Osteocyte (in vitro differentiated cells): ENCODE measurements at regions not wholly inside any gene's neighbourhood (a gene's known extent, or its start where the extent isn't known, plus 50 kb on each side); places are given as distances from the start of the nearest gene placed in this dataset.

ENCODE experiments used
- DNase-seq: peaks from one replicate; pipeline ENCODE4 v3.0.0; 2021; ENCODE audit warnings: mixed read lengths; ENCODE audit not compliant: unreplicated experiment; ENCODE audit errors: extremely low spot score
- H3K27ac Mint-ChIP-seq: one replicate; pipeline ENCODE4 v1.8.0; 2021; ENCODE audit warnings: mild to moderate bottlenecking, mixed read lengths; ENCODE audit not compliant: unreplicated experiment
- H3K27me3 Mint-ChIP-seq: one replicate; pipeline ENCODE4 v1.8.0; 2021; ENCODE audit warnings: mixed read lengths; ENCODE audit not compliant: unreplicated experiment
- H3K36me3 Mint-ChIP-seq: one replicate; pipeline ENCODE4 v1.8.0; 2021; ENCODE audit warnings: mixed read lengths; ENCODE audit not compliant: unreplicated experiment
- H3K4me1 Mint-ChIP-seq: one replicate; pipeline ENCODE4 v1.8.0; 2021; ENCODE audit warnings: mixed read lengths; ENCODE audit not compliant: unreplicated experiment
- H3K4me3 Mint-ChIP-seq: one replicate; pipeline ENCODE4 v1.8.0; 2021; ENCODE audit warnings: mild to moderate bottlenecking, moderate library complexity, mixed read lengths; ENCODE audit not compliant: unreplicated experiment
- H3K9me3 Mint-ChIP-seq: one replicate; pipeline ENCODE4 v1.8.0; 2021; ENCODE audit warnings: mixed read lengths; ENCODE audit not compliant: unreplicated experiment
- TF ChIP-seq, protein P1 (sequence below): fragments of 200-600 bp; sonication (generic); IDR thresholded peaks from 2 replicates; pipeline ENCODE4 v1.5.0; 2021; ENCODE audit warnings: antibody characterized with exemption, mild to moderate bottlenecking, moderate library complexity

DNA sequence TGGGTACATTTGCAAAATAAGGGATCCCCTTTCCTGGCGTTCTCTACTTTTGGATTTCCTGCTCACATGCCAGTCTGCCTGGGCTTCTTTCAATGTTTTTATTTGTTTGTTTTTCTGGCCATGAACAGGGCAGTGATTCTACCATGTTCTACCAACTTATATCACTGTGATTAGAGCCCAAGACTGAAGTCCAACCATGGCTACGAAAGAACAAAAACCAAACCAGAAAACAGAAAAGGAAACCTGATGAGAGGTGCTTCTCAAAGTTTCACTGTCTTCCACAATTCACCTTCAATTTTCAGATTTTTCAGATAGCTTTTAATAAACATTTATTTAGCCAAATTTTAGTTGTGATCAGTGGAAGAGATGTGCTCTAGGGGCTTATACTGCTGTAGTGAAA, 187.6 kb upstream of the TACR3 start:
- Mint-ChIP-seq H3K4me1 (no peaks in the 10 kb centered on the region), H3K4me3 (no peak overlapping the region), H3K36me3 (no peaks in the 10 kb centered on the region), H3K27ac (no peak overlapping the region), H3K9me3 (no peaks in the 10 kb centered on the region), H3K27me3 (no peaks in the 10 kb centered on the region)
- no peak for DNase-seq
- TF ChIP-seq, protein P1, sequence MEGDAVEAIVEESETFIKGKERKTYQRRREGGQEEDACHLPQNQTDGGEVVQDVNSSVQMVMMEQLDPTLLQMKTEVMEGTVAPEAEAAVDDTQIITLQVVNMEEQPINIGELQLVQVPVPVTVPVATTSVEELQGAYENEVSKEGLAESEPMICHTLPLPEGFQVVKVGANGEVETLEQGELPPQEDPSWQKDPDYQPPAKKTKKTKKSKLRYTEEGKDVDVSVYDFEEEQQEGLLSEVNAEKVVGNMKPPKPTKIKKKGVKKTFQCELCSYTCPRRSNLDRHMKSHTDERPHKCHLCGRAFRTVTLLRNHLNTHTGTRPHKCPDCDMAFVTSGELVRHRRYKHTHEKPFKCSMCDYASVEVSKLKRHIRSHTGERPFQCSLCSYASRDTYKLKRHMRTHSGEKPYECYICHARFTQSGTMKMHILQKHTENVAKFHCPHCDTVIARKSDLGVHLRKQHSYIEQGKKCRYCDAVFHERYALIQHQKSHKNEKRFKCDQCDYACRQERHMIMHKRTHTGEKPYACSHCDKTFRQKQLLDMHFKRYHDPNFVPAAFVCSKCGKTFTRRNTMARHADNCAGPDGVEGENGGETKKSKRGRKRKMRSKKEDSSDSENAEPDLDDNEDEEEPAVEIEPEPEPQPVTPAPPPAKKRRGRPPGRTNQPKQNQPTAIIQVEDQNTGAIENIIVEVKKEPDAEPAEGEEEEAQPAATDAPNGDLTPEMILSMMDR, result no peak

DNA sequence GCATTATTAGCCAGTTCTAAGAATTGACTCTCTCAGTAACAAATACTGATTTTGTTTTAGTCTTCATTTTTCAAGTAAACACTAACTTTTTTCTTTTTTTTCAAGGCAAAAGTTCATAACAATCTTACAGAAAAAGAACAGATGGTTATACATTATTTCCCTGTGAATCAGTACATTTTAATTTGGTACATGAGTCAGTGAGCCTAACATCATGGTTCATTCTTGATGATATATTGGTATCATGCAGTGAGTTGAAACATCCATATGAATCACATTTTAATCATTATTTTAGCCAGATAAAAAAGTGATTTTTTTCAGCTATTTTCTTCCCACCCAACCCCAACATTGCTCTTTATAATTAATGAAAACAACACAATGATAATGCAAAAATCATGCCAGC, 184.3 kb upstream of the TACR3 start:
- TF ChIP-seq, protein P1, result no peak
- Mint-ChIP-seq H3K36me3 (no peaks in the 10 kb centered on the region), H3K9me3 (peaks cover 9% of the 10 kb centered on the region), H3K27ac (no peak overlapping the region), H3K27me3 (no peaks in the 10 kb centered on the region), H3K4me1 (no peaks in the 10 kb centered on the region), H3K4me3 (no peak overlapping the region)
- DNase-seq, result no peak

DNA sequence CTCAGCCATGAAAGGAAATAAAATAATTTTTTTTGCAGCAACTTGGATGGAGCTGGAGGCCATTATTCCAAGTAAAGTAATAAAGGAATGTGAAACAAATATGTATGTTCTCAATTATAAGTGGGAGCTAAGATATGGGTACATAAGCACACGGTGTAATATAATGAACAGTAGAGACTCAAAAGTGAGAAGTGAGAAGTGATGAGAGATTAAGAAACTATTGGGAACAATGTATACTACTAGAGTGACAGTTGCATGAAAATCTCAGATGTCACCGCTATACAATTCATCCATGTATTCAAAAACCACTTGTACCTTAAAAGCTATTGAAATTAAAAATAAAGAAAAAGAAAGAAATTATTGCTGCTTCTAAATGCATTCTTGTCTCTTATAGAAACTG, 182.9 kb upstream of the TACR3 start:
- Mint-ChIP-seq H3K27ac (no peak overlapping the region), H3K4me1 (no peaks in the 10 kb centered on the region), H3K27me3 (no peaks in the 10 kb centered on the region), H3K36me3 (no peaks in the 10 kb centered on the region), H3K4me3 (no peak overlapping the region), H3K9me3 (peaks cover 9% of the 10 kb centered on the region)
- TF ChIP-seq, protein P1, result no peak
- no peak for DNase-seq

DNA sequence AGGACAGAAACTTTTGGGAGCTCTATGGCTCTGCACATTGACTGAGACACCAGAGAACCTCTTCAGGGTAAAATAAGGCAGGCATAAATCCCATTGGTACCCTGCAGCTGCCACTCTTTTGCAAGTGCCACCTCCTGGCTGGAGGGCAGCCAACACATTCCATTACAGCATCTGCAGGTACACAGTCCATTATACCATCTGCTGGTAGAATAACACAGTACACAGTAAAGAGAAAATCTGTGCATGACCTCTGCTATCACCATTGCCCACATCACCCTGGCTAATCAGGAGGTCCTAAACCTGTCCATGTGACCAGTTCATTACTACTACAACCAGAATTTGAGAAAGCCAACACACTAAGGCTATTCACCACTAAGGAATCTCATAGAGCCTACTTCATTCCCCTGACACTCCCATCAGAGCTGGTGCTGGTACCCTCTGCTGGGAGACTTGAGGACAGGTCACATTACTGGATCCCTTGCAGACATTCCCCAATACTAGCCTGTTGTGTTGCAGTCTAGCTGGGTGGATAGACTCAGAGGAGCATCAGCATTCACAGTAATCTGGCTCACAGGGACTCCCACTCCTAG, 176.2 kb upstream of the TACR3 start:
- no peaks in the 10 kb centered on the region for H3K27me3 Mint-ChIP-seq
- TF ChIP-seq, protein P1, result no peak
- H3K4me3 Mint-ChIP-seq, result no peak overlapping the region
- no peak for DNase-seq
- peaks cover 13% of the 10 kb centered on the region for H3K9me3 Mint-ChIP-seq
- H3K4me1 Mint-ChIP-seq, result no peaks in the 10 kb centered on the region
- no peaks in the 10 kb centered on the region for H3K36me3 Mint-ChIP-seq
- H3K27ac Mint-ChIP-seq, result no peak overlapping the region

DNA sequence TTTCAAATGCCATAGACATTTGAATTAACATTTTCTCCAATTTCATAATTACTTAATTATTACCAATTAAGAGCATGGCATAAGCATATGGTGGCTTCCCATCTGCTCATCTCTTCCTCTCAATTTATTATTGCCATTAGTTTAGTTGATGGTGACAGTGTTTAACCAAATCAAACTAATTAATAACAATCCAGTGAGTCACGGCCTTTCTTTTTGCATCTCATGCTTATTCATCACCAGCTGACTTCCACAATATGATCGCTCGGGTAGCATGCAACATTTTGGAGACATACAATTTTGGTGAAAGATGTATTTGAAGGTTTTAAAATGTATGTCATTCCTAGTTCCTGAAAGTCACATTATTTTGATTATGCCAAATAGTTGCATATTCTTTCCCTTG, 172.8 kb upstream of the TACR3 start:
- Mint-ChIP-seq H3K9me3 (peaks cover 8% of the 10 kb centered on the region), H3K27me3 (no peaks in the 10 kb centered on the region), H3K36me3 (no peaks in the 10 kb centered on the region), H3K4me1 (no peaks in the 10 kb centered on the region), H3K27ac (no peak overlapping the region), H3K4me3 (no peak overlapping the region)
- TF ChIP-seq, protein P1, result no peak
- DNase-seq, result no peak
